Chondrocyte (in vitro differentiated cells): ENCODE measurements at regions not wholly inside any gene's neighbourhood (a gene's known extent, or its start where the extent isn't known, plus 50 kb on each side); places are given as distances from the start of the nearest gene placed in this dataset.

Source experiments
- DNase-seq: peaks from one replicate; pipeline ENCODE4 v3.0.0; 2021; ENCODE audit warnings: mixed read lengths, low spot score
- H3K27ac Mint-ChIP-seq: one replicate; pipeline ENCODE4 v1.8.0; 2021; ENCODE audit warnings: mild to moderate bottlenecking, moderate library complexity, mixed read lengths; ENCODE audit not compliant: unreplicated experiment
- H3K27me3 Mint-ChIP-seq: 2 replicates; pipeline ENCODE4 v1.8.0; 2021; ENCODE audit warnings: low read depth, mixed read lengths
- H3K36me3 Mint-ChIP-seq: 2 replicates; pipeline ENCODE4 v1.8.0; 2021; ENCODE audit warnings: low read depth, mixed read lengths
- H3K4me1 Mint-ChIP-seq: 2 replicates; pipeline ENCODE4 v1.8.0; 2021; ENCODE audit warnings: low read depth, mild to moderate bottlenecking, mixed read lengths
- H3K4me3 Mint-ChIP-seq: one replicate; pipeline ENCODE4 v1.8.0; 2021; ENCODE audit warnings: mild to moderate bottlenecking, moderate library complexity, mixed read lengths; ENCODE audit not compliant: unreplicated experiment
- H3K9me3 Mint-ChIP-seq: 2 replicates; pipeline ENCODE4 v1.8.0; 2021; ENCODE audit warnings: low read depth, mixed read lengths
- CTCF ChIP-seq: fragments of 200-600 bp; sonication (generic); IDR thresholded peaks from 2 replicates; pipeline ENCODE4 v1.5.0; 2021; ENCODE audit warnings: antibody characterized with exemption, mild to moderate bottlenecking, moderate library complexity

GRCh38 chr4:181592221-181592745 lies 650.9 kb upstream of the TENM3 start:
- no peak for DNase-seq
- Mint-ChIP-seq H3K4me3 (no peak overlapping the region), H3K36me3 (no peaks in the 10 kb centered on the region), H3K4me1 (peaks cover 3% of the 10 kb centered on the region), H3K9me3 (no peaks in the 10 kb centered on the region), H3K27me3 (no peaks in the 10 kb centered on the region), H3K27ac (no peak overlapping the region)
- no peak for TF ChIP-seq CTCF

GRCh38 chr4:181593703-181594102 lies 649.5 kb upstream of the TENM3 start:
- H3K27me3 Mint-ChIP-seq: no peaks in the 10 kb centered on the region

GRCh38 chr4:181594188-181594587 lies 649.0 kb upstream of the TENM3 start:
- no peaks in the 10 kb centered on the region for H3K36me3 Mint-ChIP-seq
- H3K4me1 Mint-ChIP-seq: peaks cover 13% of the 10 kb centered on the region
- H3K4me3 Mint-ChIP-seq: no peak overlapping the region
- no peaks in the 10 kb centered on the region for H3K27me3 Mint-ChIP-seq
- TF ChIP-seq CTCF: no peak
- H3K27ac Mint-ChIP-seq: no peak overlapping the region
- no peaks in the 10 kb centered on the region for H3K9me3 Mint-ChIP-seq
- DNase-seq: no peak

More at GRCh38 chr4:181593703-181594102, 649.5 kb upstream of the TENM3 start:
- H3K9me3 Mint-ChIP-seq: no peaks in the 10 kb centered on the region
- no peak for DNase-seq
- no peak overlapping the region for H3K4me3 Mint-ChIP-seq
- no peak overlapping the region for H3K27ac Mint-ChIP-seq
- H3K4me1 Mint-ChIP-seq: peaks cover 13% of the 10 kb centered on the region
- no peak for TF ChIP-seq CTCF
- no peaks in the 10 kb centered on the region for H3K36me3 Mint-ChIP-seq

GRCh38 chr4:181595716-181596115 lies 647.5 kb upstream of the TENM3 start:
- no peak for TF ChIP-seq CTCF
- H3K4me3 Mint-ChIP-seq: no peak overlapping the region
- H3K36me3 Mint-ChIP-seq: no peaks in the 10 kb centered on the region

GRCh38 chr4:181597766-181598165 lies 645.4 kb upstream of the TENM3 start:
- Mint-ChIP-seq H3K27me3 (no peaks in the 10 kb centered on the region), H3K9me3 (no peaks in the 10 kb centered on the region), H3K4me1 (peaks cover 10% of the 10 kb centered on the region)

More at GRCh38 chr4:181595716-181596115, 647.5 kb upstream of the TENM3 start:
- H3K4me1 Mint-ChIP-seq: peaks cover 13% of the 10 kb centered on the region
- H3K9me3 Mint-ChIP-seq: no peaks in the 10 kb centered on the region
- no peak for DNase-seq
- no peaks in the 10 kb centered on the region for H3K27me3 Mint-ChIP-seq
- H3K27ac Mint-ChIP-seq: no peak overlapping the region

More at GRCh38 chr4:181597766-181598165, 645.4 kb upstream of the TENM3 start:
- Mint-ChIP-seq H3K27ac (no peak overlapping the region), H3K36me3 (no peaks in the 10 kb centered on the region), H3K4me3 (no peak overlapping the region)
- TF ChIP-seq CTCF: no peak
- no peak for DNase-seq
